ENCODE measurements at regions not wholly inside any gene's neighbourhood (a gene's known extent, or its start where the extent isn't known, plus 50 kb on each side); places are given as distances from the start of the nearest gene placed in this dataset.
"Not testable (repeated sequence)": the region's sequence is repeated elsewhere in the genome, so short reads cannot be mapped to it uniquely, and the experiment has no call there.

GRCh38 chr1:31485166-31485565 is 72.2 kb downstream of the SERINC2 start:
- ATAC-seq (no peak), DNase-seq (no peak)
- H3K9me3 ChIP-seq, result no peaks in the 10 kb centered on the region
- H3K4me1 ChIP-seq, result no peaks in the 10 kb centered on the region
- no peak overlapping the region for H3K27ac ChIP-seq
- H3K4me3 ChIP-seq, result no peak overlapping the region
- TF ChIP-seq CTCF (IDR thresholded peaks at IDR 0.05), result no peak
- intact Hi-C loops (cut with DNase I), result no loop called here
- no peaks in the 10 kb centered on the region for H3K36me3 ChIP-seq (ENCODE audit: insufficient read depth in 1 of 2, low read depth in 1 of 2)
- 54 to 63% (median 57%) methylated on average over 5 of the region's 5 CpGs for WGBS, 3 donors
- no peaks in the 10 kb centered on the region for H3K27me3 ChIP-seq (ENCODE audit: insufficient read depth in 3 of 3, low read length in 2 of 3)

GRCh38 chr1:31487143-31487542 is 74.1 kb downstream of the SERINC2 start:
- 73 to 83% (median 75%) methylated on average over 3 of the region's 3 CpGs for WGBS, 3 donors
- TF ChIP-seq CTCF (IDR thresholded peaks at IDR 0.05), result no peak
- H3K9me3 ChIP-seq, result no peaks in the 10 kb centered on the region
- intact Hi-C loops (cut with DNase I), result no loop called here
- DNase-seq, result no peak
- no peaks in the 10 kb centered on the region for H3K36me3 ChIP-seq (ENCODE audit: insufficient read depth in 1 of 2, low read depth in 1 of 2)
- ATAC-seq, result no peak
- no peak overlapping the region for H3K27ac ChIP-seq
- H3K4me3 ChIP-seq, result no peak overlapping the region
- H3K27me3 ChIP-seq (ENCODE audit: insufficient read depth in 3 of 3, low read length in 2 of 3), result peaks cover 0 to 6% (median 0%) of the 10 kb centered on the region in 3 donors
- H3K4me1 ChIP-seq, result no peaks in the 10 kb centered on the region

- TF ChIP-seq CTCF (IDR thresholded peaks at IDR 0.05), result no peak
- no peaks in the 10 kb centered on the region for H3K4me1 ChIP-seq
- no peak overlapping the region for H3K4me3 ChIP-seq
- no peak for DNase-seq
- H3K9me3 ChIP-seq, result no peaks in the 10 kb centered on the region
- ATAC-seq, result no peak
- no peak overlapping the region for H3K27ac ChIP-seq
- intact Hi-C loops (cut with DNase I), result no loop called here
- H3K27me3 ChIP-seq (ENCODE audit: insufficient read depth in 3 of 3, low read length in 2 of 3), result peaks cover 0 to 6% (median 0%) of the 10 kb centered on the region in 3 donors
- 85 to 90% (median 87%) methylated on average over 5 of the region's 5 CpGs for WGBS, 3 donors
- no peaks in the 10 kb centered on the region for H3K36me3 ChIP-seq (ENCODE audit: insufficient read depth in 1 of 2, low read depth in 1 of 2)
Measured at GRCh38 chr1:31487721-31488293, 74.8 kb downstream of the SERINC2 start.

- H3K4me1 ChIP-seq, result no peaks in the 10 kb centered on the region
- WGBS, 3 donors, result 70 to 77% (median 73%) methylated on average over 4 of the region's 4 CpGs
- intact Hi-C loops (cut with DNase I), result no loop called here
- DNase-seq (no peak), ATAC-seq (no peak)
- peaks cover 0 to 6% (median 0%) of the 10 kb centered on the region in 3 donors for H3K27me3 ChIP-seq (ENCODE audit: insufficient read depth in 3 of 3, low read length in 2 of 3)
- no peaks in the 10 kb centered on the region for H3K36me3 ChIP-seq (ENCODE audit: insufficient read depth in 1 of 2, low read depth in 1 of 2)
- no peak for TF ChIP-seq CTCF (IDR thresholded peaks at IDR 0.05)
- H3K9me3 ChIP-seq, result no peaks in the 10 kb centered on the region
- no peak overlapping the region for H3K4me3 ChIP-seq
- H3K27ac ChIP-seq, result no peak overlapping the region
Measured at GRCh38 chr1:31488528-31488927, 75.5 kb downstream of the SERINC2 start.

- H3K27ac ChIP-seq; H3K9me3 ChIP-seq; DNase-seq; ATAC-seq; H3K4me3 ChIP-seq; H3K27me3 ChIP-seq (ENCODE audit: insufficient read depth in 3 of 3, low read length in 2 of 3); H3K4me1 ChIP-seq; H3K36me3 ChIP-seq (ENCODE audit: insufficient read depth in 1 of 2, low read depth in 1 of 2); intact Hi-C loops (cut with DNase I): not testable (repeated sequence)
- WGBS, 3 donors, result 61 to 74% (median 65%) methylated on average over 3 of the region's 3 CpGs
Measured at GRCh38 chr1:31489575-31489974, 76.6 kb downstream of the SERINC2 start.

GRCh38 chr1:31490596-31490995 is 77.6 kb downstream of the SERINC2 start:
- H3K4me3 ChIP-seq; H3K27me3 ChIP-seq (ENCODE audit: insufficient read depth in 3 of 3, low read length in 2 of 3); DNase-seq; H3K27ac ChIP-seq; H3K4me1 ChIP-seq; H3K9me3 ChIP-seq; H3K36me3 ChIP-seq (ENCODE audit: insufficient read depth in 1 of 2, low read depth in 1 of 2); ATAC-seq; intact Hi-C loops (cut with DNase I): not testable (repeated sequence)
- WGBS, 3 donors, result 62 to 69% (median 68%) methylated on average over 1 of the region's 1 CpG

- WGBS, 3 donors, result 92 to 99% (median 95%) methylated on average over 5 of the region's 5 CpGs
- H3K4me3 ChIP-seq; H3K4me1 ChIP-seq; H3K9me3 ChIP-seq; H3K27me3 ChIP-seq (ENCODE audit: insufficient read depth in 3 of 3, low read length in 2 of 3); intact Hi-C loops (cut with DNase I); H3K36me3 ChIP-seq (ENCODE audit: insufficient read depth in 1 of 2, low read depth in 1 of 2); H3K27ac ChIP-seq; ATAC-seq; DNase-seq: not testable (repeated sequence)
Measured at GRCh38 chr1:31495351-31495750, 81.0 kb upstream of the TINAGL1 start.

- H3K36me3 ChIP-seq (ENCODE audit: insufficient read depth in 1 of 2, low read depth in 1 of 2); H3K4me3 ChIP-seq; H3K27me3 ChIP-seq (ENCODE audit: insufficient read depth in 3 of 3, low read length in 2 of 3); ATAC-seq; intact Hi-C loops (cut with DNase I); DNase-seq; H3K4me1 ChIP-seq; H3K27ac ChIP-seq; H3K9me3 ChIP-seq: not testable (repeated sequence)
- WGBS, 3 donors, result 68 to 91% (median 76%) methylated on average over 2 of the region's 2 CpGs
Measured at GRCh38 chr1:31495770-31496169, 80.5 kb upstream of the TINAGL1 start.
